Neural crest cell (in vitro differentiated cells): ENCODE measurements at regions not wholly inside any gene's neighbourhood (a gene's known extent, or its start where the extent isn't known, plus 50 kb on each side); places are given as distances from the start of the nearest gene placed in this dataset.

Experiments used
- DNase-seq: peaks from one replicate; pipeline ENCODE4 v3.0.0; 2021; ENCODE audit warnings: low read depth, mixed read lengths, low spot score
- H3K27ac Mint-ChIP-seq: one replicate; pipeline ENCODE4 v1.8.0; 2021; ENCODE audit warnings: mild to moderate bottlenecking, mixed read lengths; ENCODE audit not compliant: unreplicated experiment
- H3K27me3 Mint-ChIP-seq: 2 replicates; pipeline ENCODE4 v1.8.0; 2021; ENCODE audit warnings: low read depth, mild to moderate bottlenecking, mixed read lengths
- H3K36me3 Mint-ChIP-seq: 2 replicates; pipeline ENCODE4 v1.8.0; 2021; ENCODE audit warnings: low read depth, mild to moderate bottlenecking, mixed read lengths
- H3K4me1 Mint-ChIP-seq: 2 replicates; pipeline ENCODE4 v1.8.0; 2021; ENCODE audit warnings: mixed read lengths
- H3K4me3 Mint-ChIP-seq: one replicate; pipeline ENCODE4 v1.8.0; 2021; ENCODE audit warnings: mild to moderate bottlenecking, mixed read lengths
- H3K9me3 Mint-ChIP-seq: 2 replicates; pipeline ENCODE4 v1.8.0; 2021; ENCODE audit warnings: mixed read lengths
- TF ChIP-seq, protein P1 (sequence below): fragments of 200-600 bp; sonication (generic); conservative IDR thresholded peaks from 2 replicates; pipeline ENCODE4 v1.5.0; 2021; ENCODE audit warnings: antibody characterized with exemption, mild to moderate bottlenecking

DNA sequence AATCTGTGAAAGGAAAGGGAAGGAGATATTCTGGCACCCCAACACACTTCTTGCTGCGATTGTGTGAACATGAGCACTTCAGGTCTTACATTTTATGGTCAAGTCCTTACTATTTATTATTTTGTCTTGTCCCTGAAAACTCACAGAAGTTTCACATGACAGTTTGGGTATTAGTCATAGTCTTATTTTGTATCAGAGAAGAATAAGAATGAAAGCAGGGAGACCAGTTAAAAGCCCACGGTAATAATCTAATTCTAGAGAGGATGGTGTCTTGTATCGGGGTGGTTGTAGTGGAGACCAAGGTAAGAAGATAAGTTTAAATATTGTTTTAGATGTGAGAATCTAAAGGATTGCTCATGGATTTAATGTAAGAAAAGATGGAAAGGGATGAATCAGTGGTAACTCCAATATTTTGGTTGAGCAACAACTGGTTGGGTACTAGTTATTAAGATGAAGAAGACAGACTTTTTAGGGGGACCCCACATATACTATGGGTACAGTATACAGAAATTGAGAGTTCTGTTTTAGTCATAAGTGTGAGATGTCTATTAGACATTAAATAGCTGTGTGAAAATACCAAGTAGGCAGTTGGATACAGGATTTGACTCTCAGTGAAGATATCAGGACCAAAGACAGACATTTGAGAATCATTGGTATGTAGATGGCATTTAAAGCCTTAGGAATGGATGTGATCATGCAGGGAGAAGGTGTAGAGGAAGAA is 227.6 kb downstream of the MFSD1 start:
- H3K36me3 Mint-ChIP-seq = no peaks in the 10 kb centered on the region
- no peak overlapping the region for H3K27ac Mint-ChIP-seq
- H3K4me3 Mint-ChIP-seq = no peak overlapping the region
- TF ChIP-seq, protein P1, sequence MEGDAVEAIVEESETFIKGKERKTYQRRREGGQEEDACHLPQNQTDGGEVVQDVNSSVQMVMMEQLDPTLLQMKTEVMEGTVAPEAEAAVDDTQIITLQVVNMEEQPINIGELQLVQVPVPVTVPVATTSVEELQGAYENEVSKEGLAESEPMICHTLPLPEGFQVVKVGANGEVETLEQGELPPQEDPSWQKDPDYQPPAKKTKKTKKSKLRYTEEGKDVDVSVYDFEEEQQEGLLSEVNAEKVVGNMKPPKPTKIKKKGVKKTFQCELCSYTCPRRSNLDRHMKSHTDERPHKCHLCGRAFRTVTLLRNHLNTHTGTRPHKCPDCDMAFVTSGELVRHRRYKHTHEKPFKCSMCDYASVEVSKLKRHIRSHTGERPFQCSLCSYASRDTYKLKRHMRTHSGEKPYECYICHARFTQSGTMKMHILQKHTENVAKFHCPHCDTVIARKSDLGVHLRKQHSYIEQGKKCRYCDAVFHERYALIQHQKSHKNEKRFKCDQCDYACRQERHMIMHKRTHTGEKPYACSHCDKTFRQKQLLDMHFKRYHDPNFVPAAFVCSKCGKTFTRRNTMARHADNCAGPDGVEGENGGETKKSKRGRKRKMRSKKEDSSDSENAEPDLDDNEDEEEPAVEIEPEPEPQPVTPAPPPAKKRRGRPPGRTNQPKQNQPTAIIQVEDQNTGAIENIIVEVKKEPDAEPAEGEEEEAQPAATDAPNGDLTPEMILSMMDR = no peak
- H3K9me3 Mint-ChIP-seq = peaks cover 5% of the 10 kb centered on the region
- no peak for DNase-seq
- H3K27me3 Mint-ChIP-seq = peaks cover 30% of the 10 kb centered on the region
- H3K4me1 Mint-ChIP-seq = no peaks in the 10 kb centered on the region

- peaks cover 5% of the 10 kb centered on the region for H3K9me3 Mint-ChIP-seq
- no peak overlapping the region for H3K4me3 Mint-ChIP-seq
- TF ChIP-seq, protein P1 = no peak
Measured at GRCh38 chr3:159030138-159030670, 228.3 kb downstream of the MFSD1 start.

DNA sequence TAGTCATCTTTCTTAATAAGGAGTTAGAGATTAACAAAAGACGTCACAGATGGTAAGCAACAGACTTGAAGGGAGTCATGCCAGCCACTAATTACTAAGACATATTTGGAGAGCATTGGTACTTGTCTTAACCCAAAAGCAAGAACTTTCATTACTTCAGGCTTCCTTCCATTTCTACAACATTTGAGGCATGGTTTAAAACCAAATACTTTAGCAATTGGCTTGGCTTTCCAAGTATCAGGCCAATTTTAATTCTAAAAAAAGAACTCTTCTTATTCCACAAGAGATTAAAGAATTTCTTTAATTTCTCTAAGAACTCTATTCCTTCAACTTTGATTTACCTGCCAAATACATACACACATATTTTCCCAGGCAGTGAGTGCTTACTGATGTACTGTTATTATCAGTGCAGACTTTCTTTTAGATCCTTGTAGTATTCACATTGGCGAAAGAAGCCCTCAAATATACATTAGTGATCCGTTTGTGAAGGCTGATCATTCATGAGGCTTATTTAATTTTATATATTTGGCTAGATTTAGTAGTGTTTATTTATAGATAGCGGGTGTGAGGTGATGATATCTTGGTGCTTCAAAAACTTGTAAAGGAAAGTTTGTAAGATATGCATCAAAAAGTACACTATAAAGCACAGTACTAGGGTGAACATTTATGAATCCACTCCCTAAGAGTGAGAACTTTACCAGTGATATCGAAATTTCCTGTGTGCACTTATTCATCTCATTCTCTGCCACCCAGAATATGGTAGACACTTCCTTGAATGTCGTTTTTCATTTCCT is 229.2 kb downstream of the MFSD1 start:
- Mint-ChIP-seq H3K27me3 (peaks cover 34% of the 10 kb centered on the region), H3K9me3 (peaks cover 5% of the 10 kb centered on the region), H3K36me3 (no peaks in the 10 kb centered on the region), H3K4me3 (no peak overlapping the region), H3K27ac (no peak overlapping the region), H3K4me1 (no peaks in the 10 kb centered on the region)
- TF ChIP-seq, protein P1 = no peak
- DNase-seq = no peak

More at GRCh38 chr3:159030138-159030670, 228.3 kb downstream of the MFSD1 start:
- H3K27me3 Mint-ChIP-seq = peaks cover 33% of the 10 kb centered on the region
- no peak for DNase-seq
- H3K4me1 Mint-ChIP-seq = no peaks in the 10 kb centered on the region
- no peaks in the 10 kb centered on the region for H3K36me3 Mint-ChIP-seq
- H3K27ac Mint-ChIP-seq = no peak overlapping the region

GRCh38 chr3:159032311-159032710 is 230.5 kb downstream of the MFSD1 start:
- no peak for DNase-seq
- H3K9me3 Mint-ChIP-seq = peaks cover 5% of the 10 kb centered on the region
- TF ChIP-seq, protein P1 = no peak
- H3K36me3 Mint-ChIP-seq = no peaks in the 10 kb centered on the region
- H3K4me1 Mint-ChIP-seq = no peaks in the 10 kb centered on the region
- H3K27me3 Mint-ChIP-seq = peaks cover 44% of the 10 kb centered on the region
- no peak overlapping the region for H3K27ac Mint-ChIP-seq
- no peak overlapping the region for H3K4me3 Mint-ChIP-seq

GRCh38 chr3:159038405-159038804 is 236.6 kb downstream of the MFSD1 start:
- no peaks in the 10 kb centered on the region for H3K4me1 Mint-ChIP-seq
- H3K4me3 Mint-ChIP-seq = no peak overlapping the region
- no peaks in the 10 kb centered on the region for H3K36me3 Mint-ChIP-seq
- no peak overlapping the region for H3K27ac Mint-ChIP-seq
- H3K27me3 Mint-ChIP-seq = peaks cover 56% of the 10 kb centered on the region
- H3K9me3 Mint-ChIP-seq = peaks cover 5% of the 10 kb centered on the region
- TF ChIP-seq, protein P1 = no peak
- DNase-seq = no peak
